Osteoblast (primary cell): ENCODE measurements at regions not wholly inside any gene's neighbourhood (a gene's known extent, or its start where the extent isn't known, plus 50 kb on each side); places are given as distances from the start of the nearest gene placed in this dataset.

Experiments used
- DNase-seq: peaks from one replicate; pipeline ENCODE4 v3.0.0; 2011; ENCODE audit warnings: low spot score, mixed read lengths; ENCODE audit not compliant: insufficient read length; ENCODE audit errors: missing footprints
- H2AFZ ChIP-seq: 2 replicates; pipeline ENCODE4 v1.6.0; 2011; ENCODE audit warnings: mild to moderate bottlenecking, low read length
- H3K27ac ChIP-seq: 2 replicates; pipeline ENCODE4 v1.5.1; 2011; ENCODE audit warnings: mild to moderate bottlenecking, low read depth, low read length, moderate library complexity
- H3K27me3 ChIP-seq: 2 replicates; pipeline ENCODE4 v1.6.0; 2012; ENCODE audit warnings: mild to moderate bottlenecking, control low read depth, inconsistent platforms, low read length, moderate library complexity; ENCODE audit not compliant: insufficient read depth
- H3K36me3 ChIP-seq: 2 replicates; pipeline ENCODE4 v1.5.1; 2011; ENCODE audit warnings: mild to moderate bottlenecking, low read length, control low read depth, moderate library complexity; ENCODE audit not compliant: insufficient read depth
- H3K4me1 ChIP-seq: 2 replicates; pipeline ENCODE4 v1.5.1; 2011; ENCODE audit warnings: mild to moderate bottlenecking, low read length, control low read depth, moderate library complexity; ENCODE audit not compliant: insufficient read depth
- H3K4me2 ChIP-seq: 2 replicates; pipeline ENCODE4 v1.6.0; 2011; ENCODE audit warnings: mild to moderate bottlenecking, low read length; ENCODE audit not compliant: insufficient read depth
- H3K4me3 ChIP-seq: fragments of 200-600 bp; sonication (generic); 3 replicates; pipeline ENCODE4 v1.5.1; 2012; ENCODE audit warnings: mild to moderate bottlenecking, low read length, inconsistent platforms; ENCODE audit not compliant: insufficient read depth
- H3K79me2 ChIP-seq: 2 replicates; pipeline ENCODE4 v1.6.0; 2012; ENCODE audit warnings: mild to moderate bottlenecking, low read length, control low read depth, inconsistent platforms; ENCODE audit not compliant: insufficient read depth
- H3K9me3 ChIP-seq: 2 replicates; pipeline ENCODE4 v1.5.1; 2011; ENCODE audit warnings: low read depth, low read length, control low read depth
- H4K20me1 ChIP-seq: 2 replicates; pipeline ENCODE4 v1.6.0; 2012; ENCODE audit warnings: mild to moderate bottlenecking, low read length, control low read depth; ENCODE audit not compliant: insufficient read depth
- CTCF ChIP-seq: IDR thresholded peaks from 2 replicates; pipeline ENCODE4 v1.5.1; 2011; ENCODE audit warnings: mild to moderate bottlenecking, low read depth, low read length, moderate library complexity; ENCODE audit errors: extremely low read depth

DNA sequence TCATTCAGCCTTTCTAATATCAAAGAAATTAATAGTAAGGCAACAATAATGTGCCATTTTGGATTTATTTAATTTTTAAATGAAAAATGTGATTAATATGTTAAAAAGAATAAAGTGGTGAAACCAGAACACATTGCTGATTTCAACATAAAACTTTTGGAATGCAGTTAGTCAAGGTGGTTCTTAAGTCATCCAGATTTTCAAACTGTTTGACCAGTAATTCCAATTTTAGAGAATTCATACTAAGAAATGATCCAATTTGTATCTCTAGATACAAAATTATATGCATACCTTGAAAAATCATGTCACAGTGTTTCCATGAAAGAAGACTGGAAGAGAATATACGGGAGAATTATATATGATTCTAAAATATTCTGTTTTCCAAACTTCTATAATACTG is 54.2 kb upstream of the MCOLN3 start:
- no peaks in the 10 kb centered on the region for H3K4me1 ChIP-seq
- DNase-seq: peak; percentile 51
- TF ChIP-seq CTCF: no peak
- no peak overlapping the region for H2AFZ ChIP-seq
- H4K20me1 ChIP-seq: no peaks in the 10 kb centered on the region
- H3K9me3 ChIP-seq: no peaks in the 10 kb centered on the region
- H3K27me3 ChIP-seq: no peaks in the 10 kb centered on the region
- H3K4me3 ChIP-seq: no peak overlapping the region
- no peaks in the 10 kb centered on the region for H3K79me2 ChIP-seq
- H3K36me3 ChIP-seq: no peaks in the 10 kb centered on the region
- H3K27ac ChIP-seq: no peak overlapping the region
- no peak overlapping the region for H3K4me2 ChIP-seq
